ENCODE measurements at regions not wholly inside any gene's neighbourhood (a gene's known extent, or its start where the extent isn't known, plus 50 kb on each side); places are given as distances from the start of the nearest gene placed in this dataset.

- TF ChIP-seq POU2F2 (IDR thresholded peaks at IDR 0.05; ENCODE audit: borderline replicate concordance, low read depth, low read length): 0 out of 3 replicates have a peak, but pooled peaks have one; percentile 22
- no peak for TF ChIP-seq PBX3 (IDR thresholded peaks at IDR 0.05; ENCODE audit: insufficient replicate concordance, low read depth, low read length)
- TF ChIP-seq CUX1 (IDR thresholded peaks at IDR 0.05; ENCODE audit: insufficient replicate concordance, low read depth, low read length): no peak
- no peak for TF ChIP-seq ATF2 (IDR thresholded peaks at IDR 0.05; ENCODE audit: low read length)
- TF ChIP-seq BHLHE40 (IDR thresholded peaks at IDR 0.05; ENCODE audit: borderline replicate concordance in 1 of 2, low read depth in 2 of 2, low read length in 1 of 2): peak in 1 of 2 experiments; percentile 57; a peak in 2 of 4 replicates
- no peak for TF ChIP-seq RCOR1 (conservative IDR thresholded peaks at IDR 0.05; ENCODE audit: low read depth, low read length)
- no peak for TF ChIP-seq ZBED1 (IDR thresholded peaks at IDR 0.05; ENCODE audit: borderline replicate concordance)
- TF ChIP-seq ASH2L (IDR thresholded peaks at IDR 0.05; ENCODE audit: borderline replicate concordance, low read depth): no peak
- no peak for TF ChIP-seq SMC3 (IDR thresholded peaks at IDR 0.05; ENCODE audit: borderline replicate concordance, low read length)
- TF ChIP-seq ZNF274 (IDR thresholded peaks at IDR 0.05; ENCODE audit: insufficient read depth, insufficient read length): no peak
- TF ChIP-seq, protein P1, sequence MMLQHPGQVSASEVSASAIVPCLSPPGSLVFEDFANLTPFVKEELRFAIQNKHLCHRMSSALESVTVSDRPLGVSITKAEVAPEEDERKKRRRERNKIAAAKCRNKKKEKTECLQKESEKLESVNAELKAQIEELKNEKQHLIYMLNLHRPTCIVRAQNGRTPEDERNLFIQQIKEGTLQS (IDR thresholded peaks at IDR 0.05; ENCODE audit: borderline replicate concordance, extremely low read depth, low read depth, low read length): no peak
- TF ChIP-seq SIX5 (IDR thresholded peaks at IDR 0.05; ENCODE audit: low read depth, low read length, severe bottlenecking): no peak
- no peak for TF ChIP-seq MLLT1 (IDR thresholded peaks at IDR 0.05)
- TF ChIP-seq, protein P2, sequence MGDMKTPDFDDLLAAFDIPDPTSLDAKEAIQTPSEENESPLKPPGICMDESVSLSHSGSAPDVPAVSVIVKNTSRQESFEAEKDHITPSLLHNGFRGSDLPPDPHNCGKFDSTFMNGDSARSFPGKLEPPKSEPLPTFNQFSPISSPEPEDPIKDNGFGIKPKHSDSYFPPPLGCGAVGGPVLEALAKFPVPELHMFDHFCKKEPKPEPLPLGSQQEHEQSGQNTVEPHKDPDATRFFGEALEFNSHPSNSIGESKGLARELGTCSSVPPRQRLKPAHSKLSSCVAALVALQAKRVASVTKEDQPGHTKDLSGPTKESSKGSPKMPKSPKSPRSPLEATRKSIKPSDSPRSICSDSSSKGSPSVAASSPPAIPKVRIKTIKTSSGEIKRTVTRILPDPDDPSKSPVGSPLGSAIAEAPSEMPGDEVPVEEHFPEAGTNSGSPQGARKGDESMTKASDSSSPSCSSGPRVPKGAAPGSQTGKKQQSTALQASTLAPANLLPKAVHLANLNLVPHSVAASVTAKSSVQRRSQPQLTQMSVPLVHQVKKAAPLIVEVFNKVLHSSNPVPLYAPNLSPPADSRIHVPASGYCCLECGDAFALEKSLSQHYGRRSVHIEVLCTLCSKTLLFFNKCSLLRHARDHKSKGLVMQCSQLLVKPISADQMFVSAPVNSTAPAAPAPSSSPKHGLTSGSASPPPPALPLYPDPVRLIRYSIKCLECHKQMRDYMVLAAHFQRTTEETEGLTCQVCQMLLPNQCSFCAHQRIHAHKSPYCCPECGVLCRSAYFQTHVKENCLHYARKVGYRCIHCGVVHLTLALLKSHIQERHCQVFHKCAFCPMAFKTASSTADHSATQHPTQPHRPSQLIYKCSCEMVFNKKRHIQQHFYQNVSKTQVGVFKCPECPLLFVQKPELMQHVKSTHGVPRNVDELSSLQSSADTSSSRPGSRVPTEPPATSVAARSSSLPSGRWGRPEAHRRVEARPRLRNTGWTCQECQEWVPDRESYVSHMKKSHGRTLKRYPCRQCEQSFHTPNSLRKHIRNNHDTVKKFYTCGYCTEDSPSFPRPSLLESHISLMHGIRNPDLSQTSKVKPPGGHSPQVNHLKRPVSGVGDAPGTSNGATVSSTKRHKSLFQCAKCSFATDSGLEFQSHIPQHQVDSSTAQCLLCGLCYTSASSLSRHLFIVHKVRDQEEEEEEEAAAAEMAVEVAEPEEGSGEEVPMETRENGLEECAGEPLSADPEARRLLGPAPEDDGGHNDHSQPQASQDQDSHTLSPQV (IDR thresholded peaks at IDR 0.05): no peak
- no peak for TF ChIP-seq HDGF (IDR thresholded peaks at IDR 0.05)
These were observed 50.6 kb upstream of the MRPS6 start (continued) for GRCh38 chr21:34022627-34023335.

Measured in GM12878 (cell line).